ENCODE measurements at regions not wholly inside any gene's neighbourhood (a gene's known extent, or its start where the extent isn't known, plus 50 kb on each side); places are given as distances from the start of the nearest gene placed in this dataset.

DNA sequence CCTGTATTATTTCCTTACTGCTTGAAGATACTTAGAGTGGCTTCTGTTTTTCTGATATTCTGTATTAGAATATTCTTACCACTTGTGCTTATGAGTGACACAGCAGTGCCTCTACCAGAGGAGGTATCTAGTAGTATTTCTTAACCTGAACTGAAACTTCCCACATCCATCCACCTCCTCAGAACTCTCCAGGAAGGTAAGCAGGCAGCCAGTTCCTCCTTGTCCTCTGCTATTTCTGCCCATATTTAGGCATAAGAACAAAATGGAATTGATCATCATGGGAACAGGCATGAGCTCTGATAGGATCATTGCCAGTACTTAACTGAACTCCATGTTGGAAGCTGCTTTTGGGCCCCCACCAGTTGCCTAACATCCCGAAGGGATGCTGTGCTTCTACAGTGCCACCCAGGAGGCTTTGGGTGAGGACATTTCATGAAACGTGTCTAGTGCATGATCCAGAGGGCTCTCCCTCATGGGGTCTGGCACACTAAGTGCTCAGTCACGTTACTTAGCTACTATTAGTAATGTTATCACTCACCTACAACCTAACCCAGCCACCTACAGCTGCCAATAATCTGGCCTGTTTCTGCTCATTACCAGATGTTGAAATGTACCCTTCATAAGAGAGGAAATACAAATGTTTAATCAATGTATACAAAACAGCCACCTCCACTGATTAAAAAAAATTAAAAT lies 520.7 kb downstream of the EIPR1 start:
- ChIA-PET SMC1A (ENCODE audit: uncharacterized antibody, unreplicated experiment) (no interaction called here), CTCF (no interaction called here)

More for the DNA sequence above, 520.7 kb downstream of the EIPR1 start:
- H3K9ac ChIP-seq (ENCODE audit: control insufficient read depth, insufficient read depth, low read length): no peak overlapping the region
- no peak for ATAC-seq
- H3K4me1 ChIP-seq (ENCODE audit: control insufficient read depth, insufficient read depth, low read length): no peaks in the 10 kb centered on the region
- H3K9me3 ChIP-seq (replicated peaks; ENCODE audit: control insufficient read depth, insufficient read depth, low read length): no peaks in the 10 kb centered on the region
- no peaks in the 10 kb centered on the region for H4K20me1 ChIP-seq (ENCODE audit: control insufficient read depth, insufficient read depth)
- 12% methylated on average over 3 of the region's 3 CpGs for WGBS (ENCODE audit: insufficient coverage, insufficient replicate concordance, low lambda C conversion rate, missing lambda C conversion rate)
- no peak for FAIRE-seq
- ChIA-PET RAD21 (ENCODE audit: unreplicated experiment) (no interaction called here), POLR2A (no interaction called here)
- H3K4me2 ChIP-seq (ENCODE audit: control insufficient read depth, insufficient read depth): no peak overlapping the region
- H2AFZ ChIP-seq (ENCODE audit: control insufficient read depth, low read depth, low read length): no peak overlapping the region
- H3K27ac ChIP-seq (ENCODE audit: control insufficient read depth, insufficient read depth): no peak overlapping the region
- DNase-seq (ENCODE audit: low read depth, low spot score): no peak
- in situ Hi-C loops (cut with MboI) (no loop called here), intact Hi-C loops (cut with micrococcal nuclease; ENCODE audit: unreplicated experiment) (no loop called here)
- TF ChIP-seq RCOR1 (conservative IDR thresholded peaks at IDR 0.05; ENCODE audit: low read depth, low read length): no peak
- no peak for TF ChIP-seq CREB1 (IDR thresholded peaks at IDR 0.05; ENCODE audit: low read depth)
- TF ChIP-seq ZNF622 (IDR thresholded peaks at IDR 0.05): no peak
- TF ChIP-seq, protein P1, sequence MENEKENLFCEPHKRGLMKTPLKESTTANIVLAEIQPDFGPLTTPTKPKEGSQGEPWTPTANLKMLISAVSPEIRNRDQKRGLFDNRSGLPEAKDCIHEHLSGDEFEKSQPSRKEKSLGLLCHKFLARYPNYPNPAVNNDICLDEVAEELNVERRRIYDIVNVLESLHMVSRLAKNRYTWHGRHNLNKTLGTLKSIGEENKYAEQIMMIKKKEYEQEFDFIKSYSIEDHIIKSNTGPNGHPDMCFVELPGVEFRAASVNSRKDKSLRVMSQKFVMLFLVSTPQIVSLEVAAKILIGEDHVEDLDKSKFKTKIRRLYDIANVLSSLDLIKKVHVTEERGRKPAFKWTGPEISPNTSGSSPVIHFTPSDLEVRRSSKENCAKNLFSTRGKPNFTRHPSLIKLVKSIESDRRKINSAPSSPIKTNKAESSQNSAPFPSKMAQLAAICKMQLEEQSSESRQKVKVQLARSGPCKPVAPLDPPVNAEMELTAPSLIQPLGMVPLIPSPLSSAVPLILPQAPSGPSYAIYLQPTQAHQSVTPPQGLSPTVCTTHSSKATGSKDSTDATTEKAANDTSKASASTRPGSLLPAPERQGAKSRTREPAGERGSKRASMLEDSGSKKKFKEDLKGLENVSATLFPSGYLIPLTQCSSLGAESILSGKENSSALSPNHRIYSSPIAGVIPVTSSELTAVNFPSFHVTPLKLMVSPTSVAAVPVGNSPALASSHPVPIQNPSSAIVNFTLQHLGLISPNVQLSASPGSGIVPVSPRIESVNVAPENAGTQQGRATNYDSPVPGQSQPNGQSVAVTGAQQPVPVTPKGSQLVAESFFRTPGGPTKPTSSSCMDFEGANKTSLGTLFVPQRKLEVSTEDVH (IDR thresholded peaks at IDR 0.05; ENCODE audit: low read depth, partially characterized antibody): no peak
- no peak for TF ChIP-seq TAF1 (IDR thresholded peaks at IDR 0.05; ENCODE audit: borderline replicate concordance, low read depth, low read length)
- no peaks in the 10 kb centered on the region for H3K27me3 ChIP-seq (replicated peaks in 1 of 2; ENCODE audit: control insufficient read depth in 2 of 2, insufficient read depth in 2 of 2, low read length in 1 of 2)
- BruUV-seq (replicated peaks): no TSS peak
- no peaks in the 10 kb centered on the region for H3K79me2 ChIP-seq (ENCODE audit: control insufficient read depth, insufficient read depth, low read length)
- H3K4me3 ChIP-seq: no peak overlapping the region
- H3K36me3 ChIP-seq (ENCODE audit: control insufficient read depth in 2 of 2, insufficient read depth in 2 of 2, low read length in 1 of 2): no peaks in the 10 kb centered on the region

All from GM12878 (cell line).